ENCODE measurements at regions not wholly inside any gene's neighbourhood (a gene's known extent, or its start where the extent isn't known, plus 50 kb on each side); places are given as distances from the start of the nearest gene placed in this dataset.
A peak's percentile ranks its signal among the peaks of the same experiment; 100 is the strongest.

GRCh38 chr14:105867961-105868599, 341.7 kb downstream of the TMEM121 start:
- FAIRE-seq, result no peak
- CTCF ChIA-PET, result no interaction called here
- WGBS (ENCODE audit: missing lambda C conversion rate), result 62% methylated on average over 27 of the region's 29 CpGs
- no peak overlapping the region for H3K27ac ChIP-seq
- no peaks in the 10 kb centered on the region for H3K9me3 ChIP-seq
- no peak for DNase-seq (ENCODE audit: low read depth in 1 of 2, low spot score in 1 of 2)
- no peaks in the 10 kb centered on the region for H3K4me1 ChIP-seq
- no peak overlapping the region for H3K4me3 ChIP-seq
- no peak for ATAC-seq
- POLR2A ChIA-PET, result no interaction called here
- TF ChIP-seq KDM5A (IDR thresholded peaks at IDR 0.05) (no peak), SREBF2 (IDR thresholded peaks at IDR 0.05) (no peak), CHD2 (IDR thresholded peaks at IDR 0.05; ENCODE audit: low read length, partially characterized antibody) (no peak), MAX (IDR thresholded peaks at IDR 0.05) (no peak), EHMT2 (IDR thresholded peaks at IDR 0.05; ENCODE audit: low read depth) (no peak), HOXA7 (CRISPR knock-in tag; IDR thresholded peaks at IDR 0.05) (no peak), NPAS2 (CRISPR knock-in tag; IDR thresholded peaks at IDR 0.05; ENCODE audit: borderline replicate concordance) (no peak), TP53 (CRISPR knock-in tag; IDR thresholded peaks at IDR 0.05) (no peak), BHLHE40 (IDR thresholded peaks at IDR 0.05; ENCODE audit: low read depth, low read length) (no peak), CEBPB (IDR thresholded peaks at IDR 0.05) (no peak), HOXB13 (CRISPR knock-in tag; IDR thresholded peaks at IDR 0.05; ENCODE audit: low read depth) (no peak), RNF2 (IDR thresholded peaks at IDR 0.05; ENCODE audit: borderline replicate concordance, low read depth) (no peak)
- H3K4me2 ChIP-seq, result no peak overlapping the region

GRCh38 chr14:105871590-105871989, 345.2 kb downstream of the TMEM121 start:
- Histone ChIP-seq H3K4me2 (no peak overlapping the region), H3K4me3 (no peak overlapping the region), H3K4me1 (no peaks in the 10 kb centered on the region), H3K27ac (no peak overlapping the region), H3K9me3 (no peaks in the 10 kb centered on the region)
- ATAC-seq (no peak), FAIRE-seq (no peak), DNase-seq (ENCODE audit: low read depth in 1 of 2, low spot score in 1 of 2) (no peak)
- POLR2A ChIA-PET, result no interaction called here
- TF ChIP-seq HOXB5 (CRISPR knock-in tag; IDR thresholded peaks at IDR 0.05), result no peak
- no peak for TF ChIP-seq EHF (CRISPR knock-in tag; IDR thresholded peaks at IDR 0.05)
- TF ChIP-seq CHD2 (IDR thresholded peaks at IDR 0.05; ENCODE audit: low read length, partially characterized antibody), result no peak
- TF ChIP-seq RNF2 (IDR thresholded peaks at IDR 0.05; ENCODE audit: borderline replicate concordance, low read depth), result 0 out of 2 replicates have a peak, but pooled peaks have one; percentile 42
- no peak for TF ChIP-seq RFX5 (IDR thresholded peaks at IDR 0.05)
- TF ChIP-seq HDAC2 (IDR thresholded peaks at IDR 0.05), result no peak
- CTCF ChIA-PET, result interaction anchor here (0.6 kb wide), 1 partner anchor 97 kb away, joined by 3 read pairs; no protein-coding TSS in a partner anchor
- under 1% methylated on average over 3 of the region's 3 CpGs for WGBS (ENCODE audit: missing lambda C conversion rate)

GRCh38 chr14:105873870-105874512, 347.6 kb downstream of the TMEM121 start:
- Histone ChIP-seq H3K4me3 (no peak overlapping the region), H3K9me3 (no peaks in the 10 kb centered on the region), H3K4me2 (no peak overlapping the region), H3K27ac (no peak overlapping the region), H3K4me1 (no peaks in the 10 kb centered on the region)
- ChIA-PET CTCF (interaction anchor here (1.1 kb wide), 1 partner anchor 71 kb away, joined by 3 read pairs; no protein-coding TSS in a partner anchor), POLR2A (no interaction called here)
- 8% methylated on average over 4 of the region's 4 CpGs for WGBS (ENCODE audit: missing lambda C conversion rate)
- ATAC-seq (no peak), DNase-seq (ENCODE audit: low read depth in 1 of 2, low spot score in 1 of 2) (no peak), FAIRE-seq (no peak)
- TF ChIP-seq TP53 (CRISPR knock-in tag; IDR thresholded peaks at IDR 0.05), result no peak
- TF ChIP-seq BCL3 (IDR thresholded peaks at IDR 0.05), result no peak
- TF ChIP-seq SMC3 (IDR thresholded peaks at IDR 0.05), result no peak
- TF ChIP-seq ZSCAN20 (CRISPR knock-in tag; IDR thresholded peaks at IDR 0.05), result no peak
- no peak for TF ChIP-seq MAX (IDR thresholded peaks at IDR 0.05)
- TF ChIP-seq MAZ (IDR thresholded peaks at IDR 0.05; ENCODE audit: borderline replicate concordance, low read depth, low read length), result no peak
- no peak for TF ChIP-seq HDAC2 (IDR thresholded peaks at IDR 0.05)
- no peak for TF ChIP-seq RCOR1 (IDR thresholded peaks at IDR 0.05; ENCODE audit: low read depth, low read length)
- no peak for TF ChIP-seq ELK1 (IDR thresholded peaks at IDR 0.05; ENCODE audit: low read depth, low read length)
- no peak for TF ChIP-seq RARB (CRISPR knock-in tag; IDR thresholded peaks at IDR 0.05)
- no peak for TF ChIP-seq HOXA7 (CRISPR knock-in tag; IDR thresholded peaks at IDR 0.05)
- no peak for TF ChIP-seq CTCF (IDR thresholded peaks at IDR 0.05)
- TF ChIP-seq EHF (CRISPR knock-in tag; IDR thresholded peaks at IDR 0.05), result no peak
- no peak for TF ChIP-seq HES2 (IDR thresholded peaks at IDR 0.05)
- no peak for TF ChIP-seq E2F6 (IDR thresholded peaks at IDR 0.05; ENCODE audit: borderline replicate concordance, low read depth)
- TF ChIP-seq EHMT2 (IDR thresholded peaks at IDR 0.05; ENCODE audit: low read depth), result no peak
- no peak for TF ChIP-seq CBX2 (IDR thresholded peaks at IDR 0.05; ENCODE audit: borderline replicate concordance, low read depth)
